Breast epithelium (tissue), 4 donors: ENCODE measurements at regions not wholly inside any gene's neighbourhood (a gene's known extent, or its start where the extent isn't known, plus 50 kb on each side); places are given as distances from the start of the nearest gene placed in this dataset.

ENCODE experiments used
- DNase-seq, 2 donors: peaks; one replicate each; pipeline ENCODE4 v3.0.0-alpha.2; 2019; ENCODE audit warnings: low spot score in 2 of 2
- H3K27ac ChIP-seq, 2 donors: fragments of 200-600 bp; sonication (generic) in 1 of 2; one replicate each; pipeline ENCODE4 v1.5.1; 2016 to 2019; ENCODE audit warnings: mild to moderate bottlenecking in 1 of 2
- H3K27me3 ChIP-seq, 2 donors: fragments of 200-600 bp; sonication (generic) in 1 of 2; one replicate each; pipeline versions ENCODE4 v1.5.1 to v1.6.0; 2017 to 2019; ENCODE audit warnings: control low read depth in 1 of 2, mild to moderate bottlenecking in 1 of 2
- H3K36me3 ChIP-seq: fragments of 200-600 bp; one replicate; pipeline ENCODE4 v1.5.1; 2019
- H3K4me1 ChIP-seq, 2 donors: fragments of 200-600 bp; sonication (generic); one replicate each; pipeline ENCODE4 v1.5.1; 2016 to 2019; ENCODE audit warnings: control low read depth in 1 of 2
- H3K4me3 ChIP-seq, 3 donors: fragments of 200-600 bp; sonication (generic); 1 replicate in 2 of 3; 2 replicates in 1 of 3; pipeline ENCODE4 v1.5.1; 2016 to 2019; ENCODE audit warnings: mild to moderate bottlenecking in 3 of 3, moderate library complexity in 2 of 3
- H3K9me3 ChIP-seq, 2 donors: fragments of 200-600 bp; sonication (generic) in 1 of 2; one replicate each; pipeline ENCODE4 v1.5.1; 2016 to 2019; ENCODE audit warnings: control low read depth in 1 of 2
- CTCF ChIP-seq, 3 donors: fragments of 450-650 bp; IDR thresholded peaks; one replicate each; pipeline ENCODE4 v1.5.1; 2016 to 2017; ENCODE audit warnings: antibody characterized with exemption in 3 of 3, mild to moderate bottlenecking in 3 of 3, moderate library complexity in 3 of 3
- POLR2A ChIP-seq: fragments of 450-650 bp; IDR thresholded peaks from one replicate; pipeline ENCODE4 v1.6.1; 2016; ENCODE audit warnings: antibody characterized with exemption, mild to moderate bottlenecking, moderate library complexity
- POLR2AphosphoS5 ChIP-seq, 3 donors: sonication (generic); formaldehyde crosslinking; IDR thresholded peaks; one replicate each; pipeline ENCODE4 v1.6.1; 2017; ENCODE audit warnings: antibody characterized with exemption in 3 of 3
- intact Hi-C: fragments of 100-400 bp; cut with DNase I; formaldehyde crosslinking; loops from one replicate; pipeline ENCODE4 v1.15.1; 2023; ENCODE audit warnings: low total_unique reads

- intact Hi-C loops, result loop anchor here (5.0 kb wide), 1 partner anchor 739 kb away; no protein-coding TSS in a partner anchor
- H3K27ac ChIP-seq, result no peak overlapping the region
- TF ChIP-seq POLR2A (no peak), POLR2AphosphoS5 (IDR thresholded peaks at IDR 0.05) (no peak), CTCF (IDR thresholded peaks at IDR 0.05) (no peak)
Measured at GRCh38 chr3:24832891-24833290, 338.2 kb upstream of the THRB start.

GRCh38 chr3:24834442-24834841 is 339.8 kb upstream of the THRB start:
- no peak overlapping the region for H3K27ac ChIP-seq
- no peaks in the 10 kb centered on the region for H3K9me3 ChIP-seq
- DNase-seq, result no peak
- intact Hi-C loops, result loop anchor here (5.0 kb wide), 1 partner anchor 738 kb away; no protein-coding TSS in a partner anchor
- H3K36me3 ChIP-seq, result no peaks in the 10 kb centered on the region
- TF ChIP-seq CTCF (IDR thresholded peaks at IDR 0.05) (no peak), POLR2AphosphoS5 (IDR thresholded peaks at IDR 0.05) (no peak), POLR2A (no peak)
- H3K4me1 ChIP-seq, result peaks cover 0 to 3% of the 10 kb centered on the region in 2 donors
- H3K4me3 ChIP-seq, result no peak overlapping the region
- no peaks in the 10 kb centered on the region for H3K27me3 ChIP-seq

More at GRCh38 chr3:24832891-24833290, 338.2 kb upstream of the THRB start:
- Histone ChIP-seq H3K36me3 (no peaks in the 10 kb centered on the region), H3K4me3 (no peak overlapping the region), H3K9me3 (no peaks in the 10 kb centered on the region), H3K4me1 (peaks cover 0 to 7% of the 10 kb centered on the region in 2 donors), H3K27me3 (peaks cover 0 to 4% of the 10 kb centered on the region in 2 donors)
- DNase-seq, result no peak

GRCh38 chr3:24835510-24835909 is 340.9 kb upstream of the THRB start:
- no peak overlapping the region for H3K4me3 ChIP-seq
- no peaks in the 10 kb centered on the region for H3K4me1 ChIP-seq
- no peak overlapping the region for H3K27ac ChIP-seq
- TF ChIP-seq POLR2AphosphoS5 (IDR thresholded peaks at IDR 0.05) (no peak), POLR2A (no peak), CTCF (IDR thresholded peaks at IDR 0.05) (no peak)
- no peaks in the 10 kb centered on the region for H3K9me3 ChIP-seq
- H3K27me3 ChIP-seq, result no peaks in the 10 kb centered on the region
- intact Hi-C loops, result no loop called here
- H3K36me3 ChIP-seq, result no peaks in the 10 kb centered on the region
- DNase-seq, result no peak

GRCh38 chr3:24837601-24838000 is 343.0 kb upstream of the THRB start:
- intact Hi-C loops, result no loop called here
- Histone ChIP-seq H3K27ac (no peak overlapping the region), H3K27me3 (no peaks in the 10 kb centered on the region), H3K36me3 (no peaks in the 10 kb centered on the region), H3K9me3 (no peaks in the 10 kb centered on the region), H3K4me3 (no peak overlapping the region), H3K4me1 (no peaks in the 10 kb centered on the region)
- TF ChIP-seq POLR2AphosphoS5 (IDR thresholded peaks at IDR 0.05) (no peak), POLR2A (no peak), CTCF (IDR thresholded peaks at IDR 0.05) (no peak)
- DNase-seq, result no peak

- no peak for TF ChIP-seq POLR2AphosphoS5 (IDR thresholded peaks at IDR 0.05)
- TF ChIP-seq POLR2A, result no peak
- no peak for TF ChIP-seq CTCF (IDR thresholded peaks at IDR 0.05)
- no peak for DNase-seq
- intact Hi-C loops, result no loop called here
- Histone ChIP-seq H3K4me3 (no peak overlapping the region), H3K4me1 (no peaks in the 10 kb centered on the region), H3K27ac (no peak overlapping the region), H3K36me3 (no peaks in the 10 kb centered on the region), H3K9me3 (no peaks in the 10 kb centered on the region), H3K27me3 (no peaks in the 10 kb centered on the region)
Measured at GRCh38 chr3:24838533-24838932, 343.9 kb upstream of the THRB start.
